Loucy (cell line): ENCODE measurements at regions not wholly inside any gene's neighbourhood (a gene's known extent, or its start where the extent isn't known, plus 50 kb on each side); places are given as distances from the start of the nearest gene placed in this dataset.

ENCODE experiments used
- H2AFZ ChIP-seq: fragments of 200-600 bp; sonication (generic); 2 replicates; pipeline ENCODE4 v1.6.0; 2016; ENCODE audit warnings: antibody characterized with exemption, mild to moderate bottlenecking, low read length, moderate library complexity
- H3F3A ChIP-seq: fragments of 200-600 bp; 2 replicates; pipeline ENCODE4 v1.6.0; 2016; ENCODE audit warnings: antibody characterized with exemption, low read depth, mild to moderate bottlenecking
- H3K27me3 ChIP-seq: fragments of 200-600 bp; sonication (generic); 2 replicates; pipeline ENCODE4 v1.6.1; 2014; ENCODE audit warnings: low read length, mild to moderate bottlenecking; ENCODE audit not compliant: insufficient read depth, poor library complexity, severe bottlenecking
- H3K36me3 ChIP-seq: fragments of 200-600 bp; sonication (generic); 2 replicates; pipeline ENCODE4 v1.6.1; 2016; ENCODE audit warnings: low read length; ENCODE audit not compliant: insufficient read depth
- H3K4me1 ChIP-seq: fragments of 200-600 bp; sonication (generic); 2 replicates; pipeline ENCODE4 v1.5.1; 2014; ENCODE audit warnings: low read length, mild to moderate bottlenecking; ENCODE audit not compliant: insufficient read depth, poor library complexity, severe bottlenecking
- H3K4me2 ChIP-seq: fragments of 200-600 bp; sonication (generic); 2 replicates; pipeline ENCODE4 v1.6.0; 2014; ENCODE audit warnings: antibody characterized with exemption, low read length, low read depth, mild to moderate bottlenecking; ENCODE audit not compliant: poor library complexity, severe bottlenecking
- H3K4me3 ChIP-seq: fragments of 200-600 bp; sonication (generic); 2 replicates; pipeline ENCODE4 v1.5.1; 2014; ENCODE audit warnings: low read length, mild to moderate bottlenecking, mixed read lengths; ENCODE audit not compliant: poor library complexity, severe bottlenecking
- H3K79me2 ChIP-seq: fragments of 200-600 bp; sonication (generic); 2 replicates; pipeline ENCODE4 v1.6.1; 2014; ENCODE audit warnings: low read length; ENCODE audit not compliant: insufficient read depth
- H3K9ac ChIP-seq: fragments of 200-600 bp; sonication (generic); 2 replicates; pipeline ENCODE4 v1.6.0; 2014; ENCODE audit warnings: mild to moderate bottlenecking, low read depth, low read length, moderate library complexity; ENCODE audit not compliant: poor library complexity, severe bottlenecking
- H3K9me2 ChIP-seq: fragments of 200-600 bp; sonication (generic); replicated peaks from 2 replicates; pipeline ENCODE4 v1.6.1; 2016; ENCODE audit warnings: low read depth, low read length, mixed read lengths
- H3K9me3 ChIP-seq: fragments of 200-600 bp; sonication (generic); 2 replicates; pipeline ENCODE4 v1.6.1; 2014; ENCODE audit warnings: mild to moderate bottlenecking, antibody characterized with exemption, low read length, low read depth; ENCODE audit not compliant: insufficient read depth
- H4K20me1 ChIP-seq: fragments of 200-600 bp; sonication (generic); 2 replicates; pipeline ENCODE4 v1.6.0; 2014; ENCODE audit warnings: antibody characterized with exemption, low read length, mild to moderate bottlenecking; ENCODE audit not compliant: insufficient read depth, poor library complexity, severe bottlenecking
- CTCF ChIP-seq: fragments of 200-600 bp; sonication (generic); conservative IDR thresholded peaks from 2 replicates; pipeline ENCODE4 v1.5.1; 2014; ENCODE audit warnings: mild to moderate bottlenecking, antibody characterized with exemption, low read length
- EZH2phosphoT487 ChIP-seq: fragments of 200-600 bp; IDR thresholded peaks from 2 replicates; pipeline ENCODE4 v1.6.1; 2018; ENCODE audit warnings: antibody characterized with exemption, mild to moderate bottlenecking, moderate library complexity, borderline replicate concordance

- no peak overlapping the region for H3K4me2 ChIP-seq
Measured at GRCh38 chr20:6501061-6501460, 266.4 kb upstream of the BMP2 start.

GRCh38 chr20:6499566-6499965 lies 267.9 kb upstream of the BMP2 start:
- no peak overlapping the region for H3K4me3 ChIP-seq
- H2AFZ ChIP-seq: no peak overlapping the region
- no peaks in the 10 kb centered on the region for H3F3A ChIP-seq
- no peaks in the 10 kb centered on the region for H3K79me2 ChIP-seq
- no peaks in the 10 kb centered on the region for H3K9me3 ChIP-seq
- H3K9ac ChIP-seq: no peak overlapping the region
- H3K36me3 ChIP-seq: no peaks in the 10 kb centered on the region
- no peak overlapping the region for H3K4me2 ChIP-seq
- H3K27me3 ChIP-seq: no peaks in the 10 kb centered on the region
- H3K9me2 ChIP-seq: no peaks in the 10 kb centered on the region
- no peak for TF ChIP-seq EZH2phosphoT487
- no peak for TF ChIP-seq CTCF
- H3K4me1 ChIP-seq: no peaks in the 10 kb centered on the region
- no peaks in the 10 kb centered on the region for H4K20me1 ChIP-seq

More at GRCh38 chr20:6501061-6501460, 266.4 kb upstream of the BMP2 start:
- Histone ChIP-seq H4K20me1 (no peaks in the 10 kb centered on the region), H3K9me2 (no peaks in the 10 kb centered on the region), H3K9me3 (no peaks in the 10 kb centered on the region), H3K79me2 (no peaks in the 10 kb centered on the region), H3K4me3 (no peak overlapping the region), H2AFZ (no peak overlapping the region), H3K27me3 (no peaks in the 10 kb centered on the region), H3K4me1 (no peaks in the 10 kb centered on the region), H3K36me3 (no peaks in the 10 kb centered on the region), H3F3A (no peaks in the 10 kb centered on the region), H3K9ac (no peak overlapping the region)
- TF ChIP-seq EZH2phosphoT487: no peak
- no peak for TF ChIP-seq CTCF

GRCh38 chr20:6496874-6497273 lies 270.6 kb upstream of the BMP2 start:
- no peaks in the 10 kb centered on the region for H3K4me1 ChIP-seq
- H4K20me1 ChIP-seq: no peaks in the 10 kb centered on the region
- no peaks in the 10 kb centered on the region for H3K36me3 ChIP-seq

More at GRCh38 chr20:6496874-6497273, 270.6 kb upstream of the BMP2 start:
- H3K27me3 ChIP-seq: no peaks in the 10 kb centered on the region
- H3K9me2 ChIP-seq: no peaks in the 10 kb centered on the region
- TF ChIP-seq EZH2phosphoT487: no peak
- TF ChIP-seq CTCF: no peak
- no peaks in the 10 kb centered on the region for H3F3A ChIP-seq
- no peak overlapping the region for H3K4me3 ChIP-seq
- H3K9me3 ChIP-seq: no peaks in the 10 kb centered on the region
- H3K9ac ChIP-seq: no peak overlapping the region
- H3K79me2 ChIP-seq: no peaks in the 10 kb centered on the region
- no peak overlapping the region for H2AFZ ChIP-seq
- no peak overlapping the region for H3K4me2 ChIP-seq
